ENCODE measurements at regions not wholly inside any gene's neighbourhood (a gene's known extent, or its start where the extent isn't known, plus 50 kb on each side); places are given as distances from the start of the nearest gene placed in this dataset.

- no peak for DNase-seq
These were observed 88.6 kb upstream of the PCSK2 start for GRCh38 chr20:17138237-17138636.

GRCh38 chr20:17140894-17141293 lies 85.9 kb upstream of the PCSK2 start:
- DNase-seq: no peak

GRCh38 chr20:17141568-17141967 lies 85.3 kb upstream of the PCSK2 start:
- DNase-seq: no peak

- DNase-seq: no peak
These were observed 84.2 kb upstream of the PCSK2 start for GRCh38 chr20:17142666-17143065.

GRCh38 chr20:17150858-17151257 lies 76.0 kb upstream of the PCSK2 start:
- no peak for DNase-seq

- DNase-seq: no peak
These were observed 71.4 kb upstream of the PCSK2 start for GRCh38 chr20:17155401-17155800.

GRCh38 chr20:17158701-17159100 lies 68.1 kb upstream of the PCSK2 start:
- DNase-seq: no peak

GRCh38 chr20:17161673-17162481 lies 65.0 kb upstream of the PCSK2 start:
- DNase-seq: no peak

GRCh38 chr20:17168026-17168612 lies 58.7 kb upstream of the PCSK2 start:
- no peak for DNase-seq

- no peak for DNase-seq
These were observed 57.2 kb upstream of the PCSK2 start for GRCh38 chr20:17169585-17170136.

GRCh38 chr20:17171746-17172280 lies 55.0 kb upstream of the PCSK2 start:
- no peak for DNase-seq

GRCh38 chr20:17172836-17173516 lies 53.9 kb upstream of the PCSK2 start:
- no peak for DNase-seq
